Endothelial cell of umbilical vein (primary cell): ENCODE measurements at regions not wholly inside any gene's neighbourhood (a gene's known extent, or its start where the extent isn't known, plus 50 kb on each side); places are given as distances from the start of the nearest gene placed in this dataset.

Source experiments
- BruUV-seq: library from RNA; stranded (reverse); fragments of 400-500 nt; replicated peaks from 2 replicates; lab custom pipeline; 2021; lab: Mats Ljungman, UMichigan
- CTCF ChIA-PET: fragments of 300-600, 350-600 bp; sonication (Branson Sonifier 250); formaldehyde crosslinking; loops from one replicate; lab custom pipeline; 2021; ENCODE audit warnings: antibody characterized with exemption, inconsistent platforms; lab: Charles Lee
- POLR2A ChIA-PET: fragments of 300-600, 350-600 bp; sonication (Branson Sonifier 250); formaldehyde crosslinking; loops from one replicate; lab custom pipeline; 2021; ENCODE audit warnings: antibody characterized with exemption, inconsistent platforms; lab: Charles Lee
- DNase-seq: peaks from one replicate; pipeline ENCODE4 v3.0.0-alpha.2; 2011; ENCODE audit warnings: low read depth, low spot score
- FAIRE-seq: peaks from 2 replicates; lab custom pipeline; 2011; peaks lifted over from hg19 to GRCh38; lab: Jason Lieb, UNC
- H2AFZ ChIP-seq: 2 replicates; pipeline ENCODE4 v1.6.0; 2012; ENCODE audit warnings: low read depth, low read length, control low read depth, inconsistent platforms
- H3K27ac ChIP-seq: 2 replicates; pipeline ENCODE4 v1.5.1; 2011; ENCODE audit warnings: low read depth, mild to moderate bottlenecking, control low read depth, low read length, moderate library complexity; ENCODE audit not compliant: insufficient read depth
- H3K27me3 ChIP-seq, 2 experiments: 2 replicates each; pipeline versions ENCODE4 v1.6.0 to v1.6.1; 2011; ENCODE audit warnings: low read length in 2 of 2, mixed read lengths in 1 of 2; ENCODE audit not compliant: control insufficient read depth in 2 of 2, insufficient read depth in 2 of 2
- H3K36me3 ChIP-seq, 2 experiments: 2 replicates in 1 of 2; 3 replicates in 1 of 2; pipeline ENCODE4 v1.5.1; 2011; ENCODE audit warnings: low read length in 2 of 2, mild to moderate bottlenecking in 1 of 2, moderate library complexity in 1 of 2; ENCODE audit not compliant: control insufficient read depth in 2 of 2, insufficient read depth in 2 of 2; ENCODE audit errors: extremely low read depth in 1 of 2
- H3K4me1 ChIP-seq: 3 replicates; pipeline ENCODE4 v1.5.1; 2011; ENCODE audit warnings: mild to moderate bottlenecking, low read length; ENCODE audit not compliant: control insufficient read depth, insufficient read depth; ENCODE audit errors: extremely low read depth
- H3K4me2 ChIP-seq: 2 replicates; pipeline ENCODE4 v1.6.1; 2011; ENCODE audit warnings: low read length, control low read depth, mixed read lengths; ENCODE audit not compliant: insufficient read depth
- H3K4me3 ChIP-seq, 3 experiments: fragments of 200-600 bp in 1 of 3; sonication (generic), shearing (Covaris generic) in 1 of 3; replicated peaks in 1 of 3; 2 replicates each; pipeline ENCODE4 v1.5.1; 2011 to 2016; ENCODE audit warnings: control low read depth in 3 of 3, low read length in 3 of 3, mild to moderate bottlenecking in 2 of 3, inconsistent platforms in 1 of 3, low read depth in 1 of 3, moderate library complexity in 1 of 3; ENCODE audit not compliant: insufficient read depth in 1 of 3
- H3K79me2 ChIP-seq: 2 replicates; pipeline ENCODE4 v1.6.0; 2012; ENCODE audit warnings: low read length, inconsistent platforms; ENCODE audit not compliant: control insufficient read depth, insufficient read depth
- H3K9ac ChIP-seq: replicated peaks from 2 replicates; pipeline ENCODE3; 2011; ENCODE audit warnings: low read length, control low read depth; ENCODE audit not compliant: insufficient read depth; ENCODE audit errors: extremely low read depth
- H3K9me1 ChIP-seq: replicated peaks from 3 replicates; pipeline ENCODE4 v1.6.0; 2011; ENCODE audit warnings: mild to moderate bottlenecking, low read length; ENCODE audit not compliant: control insufficient read depth, insufficient read depth; ENCODE audit errors: extremely low read depth
- H3K9me3 ChIP-seq: replicated peaks from 2 replicates; pipeline ENCODE4 v1.5.1; 2012; ENCODE audit warnings: low read length, inconsistent platforms; ENCODE audit not compliant: control insufficient read depth, insufficient read depth
- H4K20me1 ChIP-seq: replicated peaks from 2 replicates; pipeline ENCODE3; 2011; ENCODE audit warnings: mild to moderate bottlenecking, low read length; ENCODE audit not compliant: control insufficient read depth, insufficient read depth; ENCODE audit errors: extremely low read depth
- EZH2 ChIP-seq: IDR thresholded peaks from 2 replicates; pipeline ENCODE4 v1.6.1; 2012; ENCODE audit warnings: borderline replicate concordance, low read depth, mild to moderate bottlenecking, moderate library complexity, low read length, inconsistent platforms; ENCODE audit not compliant: severe bottlenecking
- FOS ChIP-seq: IDR thresholded peaks from 2 replicates; pipeline ENCODE4 v1.6.1; 2011; ENCODE audit warnings: mild to moderate bottlenecking, low read length, moderate library complexity, borderline replicate concordance; ENCODE audit not compliant: insufficient read depth
- GATA2 ChIP-seq: IDR thresholded peaks from 2 replicates; pipeline ENCODE4 v1.7.0; 2011; ENCODE audit warnings: low read depth, mild to moderate bottlenecking, moderate library complexity, mixed read lengths, low read length; ENCODE audit not compliant: insufficient read length, insufficient read depth
- JUN ChIP-seq: IDR thresholded peaks from 2 replicates; pipeline ENCODE4 v1.6.1; 2011; ENCODE audit warnings: borderline replicate concordance, low read depth; ENCODE audit not compliant: insufficient read length, insufficient read depth
- MAX ChIP-seq: IDR thresholded peaks from 2 replicates; pipeline ENCODE4 v1.6.1; 2011; ENCODE audit not compliant: insufficient read depth, insufficient read length
- MYC ChIP-seq: IDR thresholded peaks from one replicate; pipeline ENCODE4 v1.6.1; 2011; ENCODE audit warnings: mild to moderate bottlenecking, low read depth, low read length
- POLR2A ChIP-seq: IDR thresholded peaks from 2 replicates; pipeline ENCODE4 v1.6.1; 2012; ENCODE audit warnings: low read depth, mild to moderate bottlenecking, control low read depth, low read length
- POLR2AphosphoS5 ChIP-seq: IDR thresholded peaks from 2 replicates; pipeline ENCODE4 v1.6.1; 2012; ENCODE audit warnings: low read depth, mild to moderate bottlenecking, control low read depth, low read length, moderate library complexity; ENCODE audit not compliant: insufficient read depth
- dilution Hi-C: fragments of 300-500 bp; cut with MboI; formaldehyde crosslinking; loops from one replicate; pipeline ENCODE4 v1.15.0; 2019; ENCODE audit warnings: low sequenced_read_pairs; ENCODE audit not compliant: extremely low pct_ligation_motif_present
- intact Hi-C: fragments of 100-400 bp; cut with micrococcal nuclease; formaldehyde crosslinking; loops from one replicate; pipeline ENCODE4 v1.10.0; 2022
- TF ChIP-seq, protein P1 (sequence below), 2 donors: IDR thresholded peaks; 1 replicate in 1 of 2; 2 replicates in 1 of 2; pipeline ENCODE4 v1.5.1; 2011; ENCODE audit warnings: low read length in 2 of 2, mild to moderate bottlenecking in 2 of 2, moderate library complexity in 2 of 2, control low read depth in 1 of 2, inconsistent platforms in 1 of 2, low read depth in 1 of 2; ENCODE audit not compliant: insufficient read depth in 1 of 2; ENCODE audit errors: extremely low read depth in 1 of 2

DNA sequence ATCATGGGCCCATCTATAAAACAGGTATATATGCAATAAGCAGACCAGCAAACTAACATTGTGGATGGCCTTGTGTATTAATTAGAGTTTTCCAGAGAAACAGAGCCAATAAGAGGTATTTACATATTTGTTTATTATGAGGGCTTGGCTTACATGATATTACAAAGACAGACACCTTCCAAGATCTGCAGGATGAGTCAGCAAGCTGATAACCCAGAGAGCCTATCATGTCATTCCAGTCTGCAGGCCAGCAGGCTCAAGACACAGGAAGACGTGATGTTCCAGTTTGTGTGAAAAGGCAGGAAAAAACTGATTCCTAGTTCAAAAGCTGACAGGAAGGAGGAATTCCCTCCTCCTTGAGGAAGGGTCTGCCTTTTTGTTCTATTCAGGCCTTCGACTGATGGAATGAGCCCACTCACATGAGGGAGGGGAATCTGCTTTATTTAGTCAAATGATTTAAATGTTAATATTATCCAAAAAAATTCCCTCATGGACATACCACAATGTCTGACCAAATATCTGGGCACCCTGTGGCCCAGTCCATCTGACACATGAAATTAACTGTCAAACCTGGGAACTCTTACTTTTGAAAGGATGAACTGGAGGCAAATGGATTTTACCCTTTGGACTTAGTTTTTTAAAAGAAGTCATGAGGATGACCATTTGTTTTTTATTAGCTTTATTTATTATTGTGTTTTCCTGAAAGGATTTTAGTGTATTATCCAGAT is 161.2 kb upstream of the CHD1 start:
- ChIA-PET POLR2A (no interaction called here), CTCF (interaction anchor here (2.2 kb wide), 1 partner anchor 15 kb away, joined by 11 read pairs; no protein-coding TSS in a partner anchor)
- intact Hi-C loops (no loop called here), dilution Hi-C loops (no loop called here)
- BruUV-seq = no TSS peak
- Histone ChIP-seq H3K27ac (no peak overlapping the region), H2AFZ (no peak overlapping the region), H3K4me3 (no peak overlapping the region), H3K4me1 (no peaks in the 10 kb centered on the region), H3K9ac (no peak overlapping the region), H3K4me2 (no peak overlapping the region), H3K9me1 (no peaks in the 10 kb centered on the region), H4K20me1 (no peaks in the 10 kb centered on the region), H3K27me3 (no peaks in the 10 kb centered on the region), H3K36me3 (no peaks in the 10 kb centered on the region), H3K9me3 (no peaks in the 10 kb centered on the region), H3K79me2 (no peaks in the 10 kb centered on the region)
- DNase-seq (no peak), FAIRE-seq (peak; percentile 8)
- TF ChIP-seq, protein P1, sequence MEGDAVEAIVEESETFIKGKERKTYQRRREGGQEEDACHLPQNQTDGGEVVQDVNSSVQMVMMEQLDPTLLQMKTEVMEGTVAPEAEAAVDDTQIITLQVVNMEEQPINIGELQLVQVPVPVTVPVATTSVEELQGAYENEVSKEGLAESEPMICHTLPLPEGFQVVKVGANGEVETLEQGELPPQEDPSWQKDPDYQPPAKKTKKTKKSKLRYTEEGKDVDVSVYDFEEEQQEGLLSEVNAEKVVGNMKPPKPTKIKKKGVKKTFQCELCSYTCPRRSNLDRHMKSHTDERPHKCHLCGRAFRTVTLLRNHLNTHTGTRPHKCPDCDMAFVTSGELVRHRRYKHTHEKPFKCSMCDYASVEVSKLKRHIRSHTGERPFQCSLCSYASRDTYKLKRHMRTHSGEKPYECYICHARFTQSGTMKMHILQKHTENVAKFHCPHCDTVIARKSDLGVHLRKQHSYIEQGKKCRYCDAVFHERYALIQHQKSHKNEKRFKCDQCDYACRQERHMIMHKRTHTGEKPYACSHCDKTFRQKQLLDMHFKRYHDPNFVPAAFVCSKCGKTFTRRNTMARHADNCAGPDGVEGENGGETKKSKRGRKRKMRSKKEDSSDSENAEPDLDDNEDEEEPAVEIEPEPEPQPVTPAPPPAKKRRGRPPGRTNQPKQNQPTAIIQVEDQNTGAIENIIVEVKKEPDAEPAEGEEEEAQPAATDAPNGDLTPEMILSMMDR (IDR thresholded peaks at IDR 0.05; ENCODE audit: extremely low read depth in 1 of 2, insufficient read depth in 1 of 2, low read depth in 1 of 2, low read length in 2 of 2) = no peak

DNA sequence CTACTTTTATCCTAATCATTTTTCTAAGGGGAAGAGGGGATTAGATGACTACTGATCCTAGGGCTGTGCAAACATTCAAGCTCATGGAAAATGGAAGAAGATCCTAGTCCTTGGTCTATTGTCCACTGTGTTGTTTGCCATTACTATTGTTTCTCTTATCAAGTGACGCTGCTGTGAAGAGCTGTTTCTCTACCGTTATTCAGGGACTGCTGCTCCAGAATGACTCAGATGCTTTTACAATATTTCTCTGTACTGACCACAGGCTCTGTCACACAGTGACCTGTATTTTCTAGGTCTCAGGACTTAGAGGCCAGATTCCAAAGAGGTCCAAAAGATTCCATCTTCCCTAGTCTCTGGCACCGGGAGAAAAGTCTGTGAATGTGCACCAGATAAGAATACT is 159.5 kb upstream of the CHD1 start:
- Histone ChIP-seq H3K4me3 (no peak overlapping the region), H3K79me2 (no peaks in the 10 kb centered on the region), H4K20me1 (no peaks in the 10 kb centered on the region), H3K9ac (no peak overlapping the region), H3K27me3 (no peaks in the 10 kb centered on the region), H3K9me1 (no peaks in the 10 kb centered on the region), H3K9me3 (no peaks in the 10 kb centered on the region), H3K36me3 (no peaks in the 10 kb centered on the region), H3K27ac (no peak overlapping the region), H3K4me2 (no peak overlapping the region), H2AFZ (no peak overlapping the region), H3K4me1 (no peaks in the 10 kb centered on the region)
- TF ChIP-seq POLR2A (no peak), JUN (no peak), FOS (no peak), MYC (no peak), POLR2AphosphoS5 (no peak), MAX (no peak), GATA2 (no peak), EZH2 (no peak)
- TF ChIP-seq, protein P1 (IDR thresholded peaks at IDR 0.05; ENCODE audit: extremely low read depth in 1 of 2, insufficient read depth in 1 of 2, low read depth in 1 of 2, low read length in 2 of 2) = no peak
- ChIA-PET POLR2A (no interaction called here), CTCF (interaction anchor here (0.7 to 2.2 kb wide), 2 partner anchors 10 to 17 kb away, joined by 4 to 14 read pairs; no protein-coding TSS in a partner anchor)
- no TSS peak for BruUV-seq
- intact Hi-C loops (no loop called here), dilution Hi-C loops (no loop called here)
- DNase-seq = no peak
- no peak for FAIRE-seq
